ENCODE measurements at regions not wholly inside any gene's neighbourhood (a gene's known extent, or its start where the extent isn't known, plus 50 kb on each side); places are given as distances from the start of the nearest gene placed in this dataset.

DNA sequence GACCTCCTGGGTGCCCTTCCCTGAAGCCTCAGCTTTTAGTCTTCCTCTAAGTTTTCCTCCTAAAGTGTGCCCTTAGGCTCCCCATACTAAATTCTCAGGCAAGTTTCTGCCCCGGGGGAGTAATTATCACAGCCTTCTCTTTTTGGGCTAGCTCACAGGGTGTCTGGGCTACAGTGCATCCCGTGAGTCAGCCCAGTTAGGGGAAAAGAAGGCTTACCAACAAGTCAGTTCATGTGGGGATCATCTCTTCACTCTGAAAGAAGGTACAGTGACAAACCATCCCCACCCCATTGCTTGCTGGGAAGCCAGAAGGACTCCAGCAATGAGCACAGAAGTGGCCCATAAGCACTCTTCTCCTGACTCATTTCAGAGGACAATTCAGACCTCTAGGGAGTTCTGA is 134.7 kb upstream of the FAM9C start:
- TF ChIP-seq, protein P1, sequence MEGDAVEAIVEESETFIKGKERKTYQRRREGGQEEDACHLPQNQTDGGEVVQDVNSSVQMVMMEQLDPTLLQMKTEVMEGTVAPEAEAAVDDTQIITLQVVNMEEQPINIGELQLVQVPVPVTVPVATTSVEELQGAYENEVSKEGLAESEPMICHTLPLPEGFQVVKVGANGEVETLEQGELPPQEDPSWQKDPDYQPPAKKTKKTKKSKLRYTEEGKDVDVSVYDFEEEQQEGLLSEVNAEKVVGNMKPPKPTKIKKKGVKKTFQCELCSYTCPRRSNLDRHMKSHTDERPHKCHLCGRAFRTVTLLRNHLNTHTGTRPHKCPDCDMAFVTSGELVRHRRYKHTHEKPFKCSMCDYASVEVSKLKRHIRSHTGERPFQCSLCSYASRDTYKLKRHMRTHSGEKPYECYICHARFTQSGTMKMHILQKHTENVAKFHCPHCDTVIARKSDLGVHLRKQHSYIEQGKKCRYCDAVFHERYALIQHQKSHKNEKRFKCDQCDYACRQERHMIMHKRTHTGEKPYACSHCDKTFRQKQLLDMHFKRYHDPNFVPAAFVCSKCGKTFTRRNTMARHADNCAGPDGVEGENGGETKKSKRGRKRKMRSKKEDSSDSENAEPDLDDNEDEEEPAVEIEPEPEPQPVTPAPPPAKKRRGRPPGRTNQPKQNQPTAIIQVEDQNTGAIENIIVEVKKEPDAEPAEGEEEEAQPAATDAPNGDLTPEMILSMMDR (IDR thresholded peaks at IDR 0.05): no peak
- TF ChIP-seq POLR2AphosphoS5 (IDR thresholded peaks at IDR 0.05): no peak
- TF ChIP-seq POLR2A (IDR thresholded peaks at IDR 0.05; ENCODE audit: low read depth): no peak
- no peak for TF ChIP-seq EP300 (IDR thresholded peaks at IDR 0.05)
